AG08395 (cell line): ENCODE measurements at regions not wholly inside any gene's neighbourhood (a gene's known extent, or its start where the extent isn't known, plus 50 kb on each side); places are given as distances from the start of the nearest gene placed in this dataset.

Experiments
- DNase-seq: peaks from one replicate; pipeline ENCODE4 v3.0.0; 2012; ENCODE audit warnings: mixed read lengths, low spot score

GRCh38 chr11:15882876-15883454 lies 473.4 kb downstream of the SOX6 start:
- no peak for DNase-seq

GRCh38 chr11:15883455-15883920 lies 472.9 kb downstream of the SOX6 start:
- no peak for DNase-seq

GRCh38 chr11:15884141-15884540 lies 472.2 kb downstream of the SOX6 start:
- no peak for DNase-seq

GRCh38 chr11:15884777-15885540 lies 471.4 kb downstream of the SOX6 start:
- DNase-seq = no peak

GRCh38 chr11:15885854-15886253 lies 470.5 kb downstream of the SOX6 start:
- DNase-seq = no peak

- no peak for DNase-seq
Observed at GRCh38 chr11:15886299-15886698, 470.0 kb downstream of the SOX6 start.

- no peak for DNase-seq
Observed at GRCh38 chr11:15886866-15887265, 469.5 kb downstream of the SOX6 start.

- DNase-seq = no peak
Observed at GRCh38 chr11:15888556-15889345, 467.6 kb downstream of the SOX6 start.

GRCh38 chr11:15889363-15890030 lies 466.8 kb downstream of the SOX6 start:
- no peak for DNase-seq

- no peak for DNase-seq
Observed at GRCh38 chr11:15890031-15890713, 466.2 kb downstream of the SOX6 start.

GRCh38 chr11:15893080-15893492 lies 463.3 kb downstream of the SOX6 start:
- DNase-seq = peak; percentile 10

GRCh38 chr11:15896026-15896425 lies 460.3 kb downstream of the SOX6 start:
- no peak for DNase-seq

- no peak for DNase-seq
Observed at GRCh38 chr11:15896530-15896929, 459.8 kb downstream of the SOX6 start.

- no peak for DNase-seq
Observed at GRCh38 chr11:15897211-15897960, 459.0 kb downstream of the SOX6 start.

GRCh38 chr11:15901054-15901453 lies 455.3 kb downstream of the SOX6 start:
- DNase-seq = no peak

- no peak for DNase-seq
Observed at GRCh38 chr11:15901790-15902189, 454.6 kb downstream of the SOX6 start.

- no peak for DNase-seq
Observed at GRCh38 chr11:15903246-15903645, 453.1 kb downstream of the SOX6 start.

- DNase-seq = no peak
Observed at GRCh38 chr11:15905366-15906104, 450.8 kb downstream of the SOX6 start.

GRCh38 chr11:15906481-15907035 lies 449.8 kb downstream of the SOX6 start:
- DNase-seq = no peak

- DNase-seq = no peak
Observed at GRCh38 chr11:15907806-15908205, 448.5 kb downstream of the SOX6 start.
